Smooth muscle cell (in vitro differentiated cells): ENCODE measurements at regions not wholly inside any gene's neighbourhood (a gene's known extent, or its start where the extent isn't known, plus 50 kb on each side); places are given as distances from the start of the nearest gene placed in this dataset.

Experiments
- DNase-seq: peaks from one replicate; lab custom pipeline; 2025; ENCODE audit not compliant: unreplicated experiment; lab: John Stamatoyannopoulos, UW
- H2AFZ ChIP-seq: fragments of 200-600 bp; sonication (generic); 2 replicates; pipeline ENCODE4 v1.6.0; 2016; ENCODE audit warnings: antibody characterized with exemption, low read depth, mild to moderate bottlenecking
- H3F3A ChIP-seq: fragments of 200-600 bp; sonication (generic); 2 replicates; pipeline ENCODE4 v1.6.0; 2017; ENCODE audit warnings: antibody characterized with exemption, low read depth
- H3K27ac ChIP-seq: fragments of 200-600 bp; sonication (generic); 2 replicates; pipeline ENCODE4 v1.5.1; 2016; ENCODE audit warnings: low read depth, mild to moderate bottlenecking
- H3K27me3 ChIP-seq: fragments of 200-600 bp; sonication (generic); 2 replicates; pipeline ENCODE4 v1.6.1; 2016; ENCODE audit warnings: low read depth, mild to moderate bottlenecking
- H3K36me3 ChIP-seq: fragments of 200-600 bp; sonication (generic); 2 replicates; pipeline ENCODE4 v1.5.1; 2016; ENCODE audit warnings: low read depth
- H3K4me1 ChIP-seq: fragments of 200-600 bp; sonication (generic); 2 replicates; pipeline ENCODE4 v1.5.1; 2016; ENCODE audit warnings: low read depth
- H3K4me2 ChIP-seq: fragments of 200-600 bp; sonication (generic); 2 replicates; pipeline ENCODE4 v1.6.0; 2016; ENCODE audit warnings: mild to moderate bottlenecking
- H3K4me3 ChIP-seq: fragments of 200-600 bp; sonication (generic); 2 replicates; pipeline ENCODE4 v1.5.1; 2016; ENCODE audit warnings: mild to moderate bottlenecking
- H3K79me2 ChIP-seq: fragments of 200-600 bp; sonication (generic); 2 replicates; pipeline ENCODE4 v1.6.0; 2016; ENCODE audit warnings: low read depth, mild to moderate bottlenecking
- H3K9ac ChIP-seq: fragments of 200-600 bp; sonication (generic); 2 replicates; pipeline ENCODE4 v1.6.0; 2016; ENCODE audit warnings: low read depth
- H3K9me3 ChIP-seq: fragments of 200-600 bp; sonication (generic); replicated peaks from 2 replicates; pipeline ENCODE4 v1.5.1; 2016; ENCODE audit warnings: low read depth
- H4K20me1 ChIP-seq: fragments of 200-600 bp; sonication (generic); 2 replicates; pipeline ENCODE4 v1.6.0; 2016; ENCODE audit warnings: low read depth
- WGBS: methylation state at CpG from one replicate; pipeline ENCODE4 v1.1.7; 2016; ENCODE audit warnings: low lambda C conversion rate; 5-methylcytosine and 5-hydroxymethylcytosine counted together
- TF ChIP-seq, protein P1 (sequence below): fragments of 200-600 bp; sonication (generic); IDR thresholded peaks from 2 replicates; pipeline ENCODE4 v1.5.1; 2017; ENCODE audit warnings: borderline replicate concordance, mild to moderate bottlenecking, antibody characterized with exemption; ENCODE audit not compliant: insufficient read depth, poor library complexity, severe bottlenecking

DNA sequence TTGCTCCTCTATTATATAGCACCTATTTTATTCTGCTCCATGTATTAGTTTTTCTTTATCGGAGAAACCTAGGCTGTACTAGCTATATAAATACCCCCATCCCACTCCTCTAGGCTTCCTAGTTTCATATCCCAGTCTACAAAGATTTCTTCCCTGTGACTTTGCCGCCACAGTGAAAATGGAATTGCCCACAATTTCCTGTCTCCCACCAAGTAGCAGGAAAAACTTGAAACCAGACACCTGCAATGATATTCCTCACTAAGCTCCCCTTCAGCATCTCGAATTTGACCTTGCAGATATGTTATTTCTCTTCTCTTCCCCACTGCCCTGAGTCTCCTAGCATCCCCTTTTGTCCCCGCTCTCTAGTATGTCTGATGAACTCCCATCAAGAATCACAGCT is 685.8 kb upstream of the CCDC54 start:
- WGBS, result 93% methylated on average over 4 of the region's 4 CpGs
- H3K4me3 ChIP-seq, result no peak overlapping the region

DNA sequence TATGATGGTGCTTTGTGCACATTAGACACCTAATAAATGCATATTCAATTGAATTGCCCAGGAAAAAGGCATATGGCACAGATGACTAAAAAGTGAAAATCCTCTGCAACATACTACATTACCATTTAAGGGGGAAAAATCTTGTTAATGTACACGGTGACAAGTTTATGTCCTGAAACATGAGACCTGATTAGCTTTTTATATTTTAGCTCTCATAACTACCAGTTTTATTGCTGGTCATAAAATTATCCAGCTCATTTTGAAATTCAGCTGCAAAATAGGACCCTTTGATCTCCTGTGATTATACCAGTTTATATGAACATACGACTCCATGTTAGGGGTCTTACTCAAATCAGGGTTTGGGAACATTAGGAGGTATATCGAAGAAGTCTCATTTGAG is 684.6 kb upstream of the CCDC54 start:
- no peak for DNase-seq
- H4K20me1 ChIP-seq, result no peaks in the 10 kb centered on the region
- WGBS, result 68% methylated on average over 3 of the region's 3 CpGs

More for the DNA sequence above, 685.8 kb upstream of the CCDC54 start:
- Histone ChIP-seq H3K79me2 (no peaks in the 10 kb centered on the region), H3K36me3 (no peaks in the 10 kb centered on the region), H3F3A (peaks cover 3% of the 10 kb centered on the region), H4K20me1 (no peaks in the 10 kb centered on the region), H3K4me2 (no peak overlapping the region), H3K27ac (no peak overlapping the region), H3K27me3 (no peaks in the 10 kb centered on the region), H3K9ac (no peak overlapping the region), H2AFZ (no peak overlapping the region), H3K9me3 (no peaks in the 10 kb centered on the region), H3K4me1 (no peaks in the 10 kb centered on the region)
- DNase-seq, result no peak
- TF ChIP-seq, protein P1, sequence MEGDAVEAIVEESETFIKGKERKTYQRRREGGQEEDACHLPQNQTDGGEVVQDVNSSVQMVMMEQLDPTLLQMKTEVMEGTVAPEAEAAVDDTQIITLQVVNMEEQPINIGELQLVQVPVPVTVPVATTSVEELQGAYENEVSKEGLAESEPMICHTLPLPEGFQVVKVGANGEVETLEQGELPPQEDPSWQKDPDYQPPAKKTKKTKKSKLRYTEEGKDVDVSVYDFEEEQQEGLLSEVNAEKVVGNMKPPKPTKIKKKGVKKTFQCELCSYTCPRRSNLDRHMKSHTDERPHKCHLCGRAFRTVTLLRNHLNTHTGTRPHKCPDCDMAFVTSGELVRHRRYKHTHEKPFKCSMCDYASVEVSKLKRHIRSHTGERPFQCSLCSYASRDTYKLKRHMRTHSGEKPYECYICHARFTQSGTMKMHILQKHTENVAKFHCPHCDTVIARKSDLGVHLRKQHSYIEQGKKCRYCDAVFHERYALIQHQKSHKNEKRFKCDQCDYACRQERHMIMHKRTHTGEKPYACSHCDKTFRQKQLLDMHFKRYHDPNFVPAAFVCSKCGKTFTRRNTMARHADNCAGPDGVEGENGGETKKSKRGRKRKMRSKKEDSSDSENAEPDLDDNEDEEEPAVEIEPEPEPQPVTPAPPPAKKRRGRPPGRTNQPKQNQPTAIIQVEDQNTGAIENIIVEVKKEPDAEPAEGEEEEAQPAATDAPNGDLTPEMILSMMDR, result no peak

DNA sequence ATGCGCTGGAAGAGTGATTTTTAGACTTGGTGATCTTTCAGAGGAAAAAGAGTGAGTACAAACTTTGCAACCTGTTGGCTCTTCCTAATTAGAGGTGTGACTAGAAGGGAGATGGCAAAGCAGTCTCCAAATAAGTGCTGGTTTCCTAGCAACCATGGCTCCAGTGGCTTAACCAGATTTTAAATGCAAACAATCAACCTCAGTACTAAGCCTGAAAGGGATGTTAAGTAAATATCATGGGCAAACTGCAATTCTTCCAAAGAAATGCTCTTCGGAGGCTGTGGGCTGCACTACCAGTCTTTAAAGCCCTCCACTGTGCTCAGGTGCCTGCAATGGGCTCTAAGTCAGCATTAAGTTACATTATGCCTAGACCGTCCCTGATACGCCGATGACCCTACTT is 678.1 kb upstream of the CCDC54 start:
- no peaks in the 10 kb centered on the region for H3K27me3 ChIP-seq
- TF ChIP-seq, protein P1, result no peak
- H4K20me1 ChIP-seq, result no peaks in the 10 kb centered on the region
- WGBS, result 90% methylated on average over 5 of the region's 5 CpGs
- H2AFZ ChIP-seq, result no peak overlapping the region
- no peaks in the 10 kb centered on the region for H3K9me3 ChIP-seq
- no peaks in the 10 kb centered on the region for H3F3A ChIP-seq
- no peaks in the 10 kb centered on the region for H3K79me2 ChIP-seq
- peaks cover 3% of the 10 kb centered on the region for H3K4me1 ChIP-seq
- H3K27ac ChIP-seq, result no peak overlapping the region
- H3K4me2 ChIP-seq, result no peak overlapping the region
- no peak overlapping the region for H3K9ac ChIP-seq
- H3K4me3 ChIP-seq, result no peak overlapping the region
- no peaks in the 10 kb centered on the region for H3K36me3 ChIP-seq
- DNase-seq, result no peak

More for the DNA sequence above, 684.6 kb upstream of the CCDC54 start:
- Histone ChIP-seq H3K27ac (no peak overlapping the region), H3K27me3 (no peaks in the 10 kb centered on the region), H3K79me2 (no peaks in the 10 kb centered on the region), H2AFZ (no peak overlapping the region), H3K4me2 (no peak overlapping the region), H3K4me3 (no peak overlapping the region), H3K4me1 (no peaks in the 10 kb centered on the region), H3F3A (peaks cover 3% of the 10 kb centered on the region), H3K36me3 (no peaks in the 10 kb centered on the region), H3K9me3 (no peaks in the 10 kb centered on the region), H3K9ac (no peak overlapping the region)
- TF ChIP-seq, protein P1, result no peak

DNA sequence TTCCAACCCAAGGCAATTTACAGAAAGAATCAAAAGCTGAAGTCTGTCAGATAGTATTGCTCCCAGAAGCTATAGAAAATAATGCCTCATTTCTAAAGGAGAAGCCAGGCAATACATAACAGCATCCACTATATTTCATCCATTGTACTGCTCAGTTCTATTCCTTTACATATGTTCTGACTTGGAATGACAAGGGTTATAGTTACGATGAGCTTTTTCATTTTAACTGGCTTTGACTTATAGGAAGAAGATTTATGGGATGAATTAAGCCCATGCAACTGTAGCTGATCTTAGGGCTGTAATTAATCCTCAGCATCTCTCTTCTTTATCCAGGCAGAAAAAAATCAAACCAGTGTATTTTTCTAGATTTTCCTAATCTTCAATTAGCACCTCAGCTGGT is 676.3 kb upstream of the CCDC54 start:
- no peaks in the 10 kb centered on the region for H3K79me2 ChIP-seq
- no peak for DNase-seq

More for the DNA sequence above, 676.3 kb upstream of the CCDC54 start:
- TF ChIP-seq, protein P1, result no peak
- Histone ChIP-seq H4K20me1 (no peaks in the 10 kb centered on the region), H3K4me2 (no peak overlapping the region), H3K36me3 (no peaks in the 10 kb centered on the region), H3K27ac (no peak overlapping the region), H3K4me3 (no peak overlapping the region), H2AFZ (no peak overlapping the region), H3K9ac (no peak overlapping the region), H3K27me3 (no peaks in the 10 kb centered on the region), H3K9me3 (no peaks in the 10 kb centered on the region), H3K4me1 (peaks cover 3% of the 10 kb centered on the region), H3F3A (no peaks in the 10 kb centered on the region)
- 97% methylated on average over 1 of the region's 1 CpG for WGBS
